HG02623 (cell line): ENCODE measurements at regions not wholly inside any gene's neighbourhood (a gene's known extent, or its start where the extent isn't known, plus 50 kb on each side); places are given as distances from the start of the nearest gene placed in this dataset.
"Not testable (repeated sequence)": the region's sequence is repeated elsewhere in the genome, so short reads cannot be mapped to it uniquely, and the experiment has no call there.

Experiments
- ATAC-seq: cut with Tn5 transposase; IDR thresholded peaks from one replicate; pipeline ENCODE4 v1.9.1; 2021; ENCODE audit warnings: moderate library complexity; ENCODE audit not compliant: unreplicated experiment

DNA sequence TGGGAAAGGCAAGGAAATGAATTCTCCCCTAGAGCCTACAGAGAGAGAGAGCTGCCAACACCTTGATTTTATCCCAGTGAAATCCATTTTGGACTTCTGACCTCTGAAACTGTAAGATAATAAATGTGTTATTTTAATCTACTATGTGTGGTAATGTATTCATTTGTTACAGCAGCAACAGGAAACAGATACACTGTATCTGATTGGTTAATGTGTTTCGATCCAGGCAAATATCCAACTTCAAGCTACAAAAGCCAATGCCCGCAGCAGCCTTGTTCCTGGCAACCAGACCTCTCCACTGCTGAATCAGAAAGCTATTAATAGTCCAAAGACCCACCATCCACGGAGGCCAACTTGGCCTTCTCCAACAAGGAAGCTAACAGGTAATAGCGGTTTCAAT, 318.1 kb downstream of the PTTG2 start:
- ATAC-seq, result no peak

DNA sequence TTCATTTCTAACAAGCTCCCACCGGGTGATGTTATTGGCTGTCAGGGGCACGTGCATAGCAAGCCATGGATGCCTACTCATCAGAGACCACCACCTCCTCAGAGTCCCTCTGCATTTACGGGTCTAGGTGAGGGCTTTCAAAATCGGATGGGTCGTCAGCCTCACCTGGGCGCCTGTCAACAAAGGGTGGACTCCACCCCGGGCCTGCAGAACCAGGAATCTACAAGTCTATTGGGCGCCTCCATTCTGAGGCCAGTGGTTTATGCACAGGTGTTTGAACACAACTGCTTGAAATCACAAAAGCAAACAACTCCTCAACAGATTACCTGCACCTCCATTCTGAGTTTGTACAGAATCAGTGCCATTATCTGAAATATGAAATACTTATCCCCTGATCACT, 318.9 kb downstream of the PTTG2 start:
- no peak for ATAC-seq

DNA sequence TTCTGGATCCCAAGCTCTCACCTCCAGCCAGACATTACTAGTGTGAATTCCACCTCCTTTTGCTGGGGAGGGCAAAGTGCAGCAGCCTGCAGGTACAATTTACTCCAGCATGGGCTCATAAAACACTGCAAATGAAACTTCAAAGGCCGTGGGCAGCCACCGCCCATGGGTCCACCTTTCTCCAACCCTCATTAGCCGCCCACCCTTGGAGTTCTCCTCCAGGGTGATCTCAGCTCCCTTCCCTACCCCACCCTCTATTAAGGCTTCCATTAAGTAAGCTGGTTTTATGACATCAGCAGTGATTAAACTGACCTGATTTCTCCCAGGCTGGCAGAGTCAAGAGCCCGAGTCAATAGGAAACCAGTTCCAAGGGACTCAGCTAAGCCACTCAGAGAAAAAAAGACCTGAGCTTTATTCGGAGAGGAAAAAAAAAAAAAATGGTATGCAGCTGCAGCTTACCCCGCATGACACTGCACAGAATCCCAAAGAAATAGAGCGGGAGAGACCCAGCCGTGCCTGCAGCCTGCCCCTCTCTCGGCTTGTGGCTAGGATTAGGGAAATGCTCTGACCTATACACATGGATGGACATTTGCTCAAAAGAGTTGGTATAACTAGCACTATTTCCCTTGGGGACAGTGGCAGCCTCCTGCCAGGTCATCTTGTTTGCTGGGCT, 319.6 kb downstream of the PTTG2 start:
- no peak for ATAC-seq

DNA sequence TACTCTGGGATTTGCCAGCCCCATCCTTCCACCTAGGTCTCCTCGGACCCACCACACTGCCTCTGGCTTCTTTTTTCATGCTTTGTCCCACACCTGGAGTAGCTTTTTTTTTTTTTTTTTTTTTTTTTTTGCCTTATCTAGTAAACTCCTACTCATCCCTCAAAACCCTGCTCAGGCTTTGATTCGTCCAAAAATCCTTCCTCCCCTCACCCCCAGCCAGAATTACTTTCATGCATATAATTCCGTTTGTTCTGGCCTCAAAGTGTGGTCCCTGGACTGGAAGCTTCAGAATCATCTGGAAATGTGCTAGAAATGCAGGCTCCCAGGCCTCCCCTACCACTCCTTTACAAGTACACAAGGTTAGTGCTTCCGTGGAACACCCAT, 320.1 kb downstream of the PTTG2 start:
- no peak for ATAC-seq

DNA sequence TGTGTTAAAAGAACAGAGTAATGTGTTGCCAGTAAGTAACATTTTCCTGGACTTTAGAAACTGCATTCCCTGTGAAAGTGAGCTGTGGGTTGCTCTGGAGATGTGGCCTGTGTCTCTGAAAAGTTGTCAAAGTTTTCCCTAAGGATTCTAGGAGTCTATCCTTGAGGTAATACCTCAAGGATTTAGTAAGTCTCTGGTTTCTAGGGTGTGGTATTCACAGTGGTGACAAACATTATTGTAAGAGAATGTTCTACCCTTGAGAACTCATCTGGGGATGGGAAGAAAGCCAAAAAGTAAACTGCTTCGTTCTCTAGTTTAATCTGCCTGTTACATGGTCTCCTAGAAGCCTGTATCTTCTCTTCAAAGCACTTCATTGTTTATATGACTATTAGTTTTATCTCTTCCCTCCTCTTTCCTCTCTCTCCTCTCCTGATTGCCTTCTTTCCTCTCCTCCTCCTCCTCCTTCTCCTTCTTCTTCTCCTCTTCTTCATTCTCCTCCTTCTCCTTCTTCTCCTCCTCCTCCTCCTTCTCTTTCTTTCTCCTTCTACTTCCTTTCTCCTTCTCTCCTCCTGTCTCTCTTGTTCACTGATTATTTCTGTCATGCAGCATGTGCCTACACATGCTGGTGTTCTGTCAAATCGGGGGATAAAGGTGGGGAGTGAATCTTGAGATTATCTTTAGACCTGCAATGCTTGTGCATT, 321.3 kb downstream of the PTTG2 start:
- no peak for ATAC-seq

DNA sequence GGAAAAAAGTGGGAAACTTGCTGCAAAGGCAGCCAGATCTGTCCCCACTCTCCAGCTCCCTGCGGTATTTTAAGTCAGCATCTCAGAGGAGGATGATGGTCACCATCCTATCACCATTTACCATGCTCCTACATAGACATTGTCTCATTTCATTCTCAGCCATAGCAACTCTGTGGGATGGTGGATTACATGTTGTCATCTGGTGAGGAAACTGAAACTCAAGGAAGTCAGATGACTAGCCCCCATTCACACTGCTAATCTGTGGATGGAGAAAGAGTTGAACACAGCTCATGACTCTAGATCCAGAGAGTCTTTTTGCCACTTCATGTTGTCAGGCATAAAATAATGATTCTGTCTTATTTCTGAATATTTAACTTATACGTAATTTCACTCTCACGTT, 323.5 kb downstream of the PTTG2 start:
- no peak for ATAC-seq

DNA sequence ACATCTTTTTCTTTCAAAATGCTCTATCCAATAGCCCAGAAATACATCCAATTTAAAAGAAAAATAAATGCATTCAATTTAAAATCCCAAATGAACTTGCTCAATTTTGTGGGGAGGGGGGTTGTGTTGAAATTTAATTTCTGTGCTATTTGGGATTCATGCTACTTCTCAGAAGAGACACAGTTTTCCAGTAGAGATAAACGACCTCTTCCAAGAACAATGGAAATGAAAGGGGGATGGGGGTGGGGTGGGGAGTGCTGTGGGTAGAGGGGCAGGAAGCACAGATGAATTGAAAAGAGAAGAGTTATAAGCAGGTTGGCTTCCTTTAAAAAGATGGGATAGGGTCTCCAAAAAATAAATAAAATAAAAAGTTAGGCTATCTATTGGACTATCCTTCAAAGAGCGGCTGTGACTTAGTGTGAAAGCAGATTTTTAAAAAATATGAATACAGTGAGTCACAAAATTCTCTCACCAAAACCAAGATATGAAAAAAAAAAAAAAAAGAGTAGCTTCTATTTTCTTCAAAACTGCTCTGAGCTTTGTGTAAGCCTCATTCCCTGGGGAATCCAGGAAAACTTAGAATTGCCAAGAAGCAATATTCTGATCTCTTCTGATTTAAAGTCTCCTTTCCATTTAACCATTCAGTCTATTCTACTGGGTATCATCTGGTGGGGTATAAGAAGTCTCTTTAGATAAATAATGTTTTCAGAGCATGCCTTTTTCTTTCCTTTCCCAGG, 324.3 kb downstream of the PTTG2 start:
- no peak for ATAC-seq

DNA sequence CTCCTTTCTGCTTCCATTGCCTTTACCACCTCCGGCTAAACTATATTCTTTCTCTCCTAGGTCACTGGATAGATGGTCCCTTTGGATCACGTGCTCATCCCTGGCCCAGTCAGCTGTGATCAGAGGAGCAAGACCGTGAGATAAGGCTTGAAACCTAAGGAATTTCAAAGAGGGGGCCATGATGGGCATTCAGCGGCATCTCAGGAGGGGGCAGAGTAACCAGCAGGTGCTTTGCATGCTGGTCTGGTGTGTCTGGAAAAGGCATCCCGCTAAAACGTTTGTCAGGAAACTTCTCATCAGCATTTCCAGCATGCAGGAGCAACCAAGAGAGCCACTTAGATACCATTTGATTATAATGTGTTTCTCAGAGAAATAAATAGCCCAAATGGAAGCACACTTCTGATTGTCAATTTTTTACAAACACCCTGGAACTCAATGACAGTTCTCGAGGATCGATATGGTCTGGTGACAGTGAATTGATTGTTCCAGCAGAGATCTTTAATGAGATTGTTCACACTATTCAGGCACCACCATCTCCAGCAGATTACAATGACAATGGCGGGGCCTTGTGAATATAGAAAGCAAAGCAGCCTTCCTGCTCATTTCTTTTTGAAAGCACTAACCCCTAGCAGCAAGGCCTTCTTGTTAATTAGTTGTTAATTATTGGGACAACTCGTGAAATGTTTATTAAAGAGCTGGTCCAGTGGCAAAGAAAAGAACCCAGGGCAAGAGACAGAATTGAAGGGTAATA, 327.1 kb downstream of the PTTG2 start:
- no peak for ATAC-seq

DNA sequence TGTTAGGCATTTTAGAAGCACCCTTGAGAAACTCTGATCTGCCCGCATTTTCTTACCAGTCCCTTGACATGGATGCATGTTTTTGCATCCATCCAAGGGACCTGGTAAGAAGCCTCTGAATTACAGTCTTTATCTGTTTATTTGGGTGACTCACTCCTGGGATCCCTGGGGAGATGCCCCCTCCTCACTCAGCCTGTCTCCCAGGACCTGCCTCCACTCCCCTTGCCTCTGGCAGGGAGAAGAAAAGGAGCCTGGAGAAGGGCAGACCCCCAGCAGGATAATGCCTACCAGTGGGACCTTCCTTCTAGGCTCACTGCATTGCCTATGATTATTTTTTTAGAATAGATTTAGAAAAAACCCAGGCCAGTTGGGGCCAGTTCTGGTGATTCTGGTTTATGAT, 329.4 kb downstream of the PTTG2 start:
- no peak for ATAC-seq

DNA sequence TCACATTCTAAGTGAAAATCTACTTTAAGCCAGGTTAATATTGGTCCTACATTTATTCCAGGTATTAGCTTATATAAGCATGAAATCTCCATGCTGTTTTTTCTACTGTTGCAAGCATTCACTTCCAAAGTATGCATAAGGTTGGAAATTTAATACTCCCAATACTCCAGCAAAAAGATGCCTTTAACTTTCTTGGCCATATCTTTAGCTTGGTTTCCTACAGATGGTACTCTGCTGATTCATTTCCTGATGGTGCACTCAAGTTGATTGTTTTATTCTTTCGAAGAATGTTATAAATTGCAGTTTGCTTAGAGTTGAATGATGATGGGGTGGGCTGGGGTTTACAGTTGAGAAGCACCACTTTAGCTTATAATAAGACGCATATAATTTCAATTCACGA, 330.2 kb downstream of the PTTG2 start:
- ATAC-seq, result no peak

DNA sequence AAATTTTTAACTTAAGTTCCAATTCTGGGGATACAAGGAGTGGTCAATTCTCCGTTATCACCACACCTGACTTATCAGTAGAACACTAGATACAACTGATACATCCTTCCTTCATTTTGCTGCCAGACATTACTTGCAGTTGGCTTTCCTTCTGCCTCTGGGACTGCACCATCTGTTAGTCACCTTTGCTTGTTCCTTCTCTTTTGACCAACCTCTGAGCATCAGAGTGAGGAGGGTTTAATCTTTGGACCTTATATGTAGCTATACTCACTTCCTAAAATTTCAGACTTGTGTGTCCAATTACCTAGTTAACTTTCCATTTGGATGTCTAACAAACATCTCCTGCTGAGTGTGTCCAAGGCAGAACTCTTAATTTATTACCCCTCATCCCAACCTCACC, 330.7 kb downstream of the PTTG2 start:
- ATAC-seq, result no peak

DNA sequence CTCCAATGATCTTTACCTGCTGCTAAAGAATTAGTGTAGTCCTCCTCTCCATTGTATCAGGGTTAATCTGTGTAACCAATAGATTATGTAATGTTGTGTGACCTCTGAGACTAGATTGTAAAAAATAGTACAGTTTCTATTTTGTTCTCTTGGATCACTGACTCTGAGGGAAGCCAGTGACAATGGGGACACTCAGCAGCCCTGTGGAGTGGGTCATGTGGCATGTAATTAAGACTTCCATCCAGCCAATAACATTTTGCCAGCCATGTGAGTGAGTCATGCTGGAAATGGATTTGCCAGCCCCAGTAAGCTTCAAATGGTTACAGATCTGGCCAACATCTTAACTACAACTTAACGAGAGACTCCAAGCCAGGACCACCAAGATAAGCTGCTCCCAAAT, 332.3 kb downstream of the PTTG2 start:
- ATAC-seq, result no peak

DNA sequence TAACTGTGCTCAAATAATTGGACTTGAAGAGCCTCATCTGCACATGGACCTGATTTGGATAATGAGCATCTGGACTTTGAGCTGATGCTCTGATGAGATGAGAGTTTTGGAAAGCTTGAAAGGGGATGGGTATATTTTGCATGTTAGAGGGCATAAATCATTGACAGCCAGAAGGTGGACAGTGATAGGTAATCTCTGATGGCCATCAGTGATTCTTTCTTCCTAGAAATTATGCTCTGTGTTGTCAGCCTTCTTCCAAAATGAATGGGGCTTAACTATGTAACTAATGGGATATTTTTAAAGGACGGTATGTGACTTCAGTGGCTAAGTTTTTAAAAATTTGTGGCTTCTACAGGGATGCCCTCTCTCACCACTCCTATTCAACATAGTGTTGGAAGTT, 334.0 kb downstream of the PTTG2 start:
- ATAC-seq, result no peak

DNA sequence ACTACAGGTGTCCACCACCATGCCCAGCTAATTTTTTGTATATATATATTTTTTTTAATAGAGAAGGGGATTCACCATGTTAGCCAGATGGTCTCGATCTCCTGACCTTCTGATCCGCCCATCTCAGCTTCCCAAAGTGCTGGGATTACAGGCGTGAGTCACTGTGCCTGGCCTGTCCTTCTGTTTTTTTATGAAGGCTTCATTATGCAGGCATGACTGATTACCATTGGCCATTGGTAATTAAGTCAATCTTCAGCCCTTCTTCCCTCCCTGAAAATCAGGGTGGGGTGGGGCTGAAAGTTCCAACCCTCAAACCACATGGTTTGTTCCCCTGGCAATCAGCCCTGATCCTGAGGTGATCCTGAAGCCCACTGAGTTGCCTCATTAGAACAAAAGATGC, 336.9 kb downstream of the PTTG2 start:
- ATAC-seq, result no peak

DNA sequence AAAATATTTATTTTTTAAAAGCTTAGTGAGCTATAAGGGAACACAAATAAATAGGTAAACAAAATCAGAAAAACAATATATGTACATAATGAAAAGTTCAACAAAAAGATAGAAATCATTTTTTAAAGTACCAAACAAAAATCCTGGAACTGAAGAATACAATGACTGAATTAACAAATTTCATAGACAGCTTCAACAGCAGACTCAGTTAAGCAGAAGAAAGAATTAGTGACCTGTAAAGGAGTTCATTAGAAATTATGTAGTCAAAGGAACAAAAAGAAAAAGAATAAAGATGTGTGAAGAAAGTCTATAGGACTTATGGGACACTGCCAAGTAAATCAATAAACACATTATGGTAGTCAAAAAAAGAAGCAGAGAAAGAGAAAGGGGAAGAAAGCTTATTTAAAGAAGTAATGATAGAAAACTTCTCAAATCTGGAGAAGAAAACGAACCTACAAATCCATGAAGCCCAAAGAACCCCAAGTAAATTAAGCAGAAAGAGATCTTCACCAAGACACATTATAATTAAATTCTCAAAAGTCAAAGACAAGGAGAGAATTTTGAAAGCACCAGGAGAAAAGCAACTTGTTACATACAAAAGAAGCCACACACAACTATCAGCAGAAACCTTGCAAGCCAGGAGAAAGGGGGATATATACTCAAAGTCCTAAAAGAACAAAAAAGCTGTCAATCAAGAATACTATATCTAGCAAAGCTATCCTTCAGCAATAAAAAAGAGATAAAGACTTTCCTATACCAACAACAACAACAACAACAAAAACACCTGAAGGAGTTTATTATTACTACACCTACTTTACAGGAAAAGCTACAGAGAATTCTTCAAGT, 338.9 kb downstream of the PTTG2 start:
- ATAC-seq, result no peak

DNA sequence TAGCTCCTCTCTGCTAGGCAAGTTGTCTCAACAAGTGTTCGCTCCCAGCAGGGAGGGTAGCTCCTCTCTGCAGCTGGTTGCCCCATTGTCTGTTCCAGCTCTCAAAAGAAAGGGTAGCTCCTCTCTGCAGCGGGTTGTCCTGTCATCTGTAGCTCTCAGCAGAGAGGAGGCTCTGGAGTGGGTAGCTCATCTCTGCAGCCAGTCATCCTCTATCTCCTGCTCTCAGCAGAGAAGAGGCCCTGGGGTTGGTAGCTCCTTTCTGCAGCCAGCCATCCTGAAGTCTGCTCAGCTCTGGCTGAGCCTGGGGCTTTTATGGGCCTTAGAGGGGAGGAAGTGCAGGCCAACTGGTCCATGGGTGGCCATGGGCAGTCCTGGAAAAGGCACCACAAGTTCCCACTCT, 342.7 kb downstream of the PTTG2 start:
- no peak for ATAC-seq

DNA sequence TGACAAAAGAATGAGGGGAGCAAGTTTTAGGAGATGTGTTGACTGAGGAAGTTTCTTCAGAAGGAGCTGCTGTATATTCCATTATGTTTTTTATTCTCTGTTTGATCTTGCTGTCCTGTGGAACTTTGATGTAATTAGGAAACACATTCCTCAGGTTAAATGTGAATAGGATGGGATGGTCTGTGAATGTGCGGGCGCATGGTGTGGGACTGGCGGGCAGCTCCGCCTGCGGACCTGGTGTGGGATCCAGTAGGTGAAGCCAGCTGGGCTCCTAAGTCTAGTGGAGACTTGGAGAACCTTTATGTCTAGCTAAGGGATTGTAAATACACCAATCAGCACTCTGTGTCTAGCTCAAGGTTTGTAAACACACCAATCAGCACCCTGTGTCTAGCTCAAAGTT, 344.3 kb downstream of the PTTG2 start:
- not testable (repeated sequence) for ATAC-seq

DNA sequence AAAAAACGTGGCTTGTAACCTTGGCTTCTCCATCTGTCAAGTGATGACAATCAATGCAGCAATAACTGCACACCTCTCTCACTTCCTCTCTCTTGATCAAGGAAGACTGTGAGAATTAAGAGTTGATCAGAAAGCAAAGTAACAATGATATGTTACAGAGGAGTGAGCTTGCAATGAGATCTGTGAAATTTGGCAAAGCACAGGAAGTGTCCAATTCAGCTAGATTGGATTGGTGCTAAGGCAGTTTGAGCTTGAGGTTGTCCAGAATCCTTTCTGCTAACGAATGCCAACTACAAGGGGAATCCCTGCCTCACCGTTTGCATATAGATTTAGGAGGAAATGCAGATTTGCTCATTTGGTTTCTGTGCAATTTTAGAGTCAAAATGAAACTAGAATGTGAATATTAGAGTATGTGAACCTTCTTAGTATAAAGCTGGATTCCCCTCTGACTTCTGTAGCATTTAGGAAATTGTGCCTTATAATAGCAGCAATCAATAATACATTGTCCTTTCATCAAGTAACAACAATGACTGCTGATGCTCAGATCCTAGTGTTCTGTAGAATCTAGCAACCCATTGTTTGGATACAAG, 346.4 kb downstream of the PTTG2 start:
- peak; percentile 51 for ATAC-seq

DNA sequence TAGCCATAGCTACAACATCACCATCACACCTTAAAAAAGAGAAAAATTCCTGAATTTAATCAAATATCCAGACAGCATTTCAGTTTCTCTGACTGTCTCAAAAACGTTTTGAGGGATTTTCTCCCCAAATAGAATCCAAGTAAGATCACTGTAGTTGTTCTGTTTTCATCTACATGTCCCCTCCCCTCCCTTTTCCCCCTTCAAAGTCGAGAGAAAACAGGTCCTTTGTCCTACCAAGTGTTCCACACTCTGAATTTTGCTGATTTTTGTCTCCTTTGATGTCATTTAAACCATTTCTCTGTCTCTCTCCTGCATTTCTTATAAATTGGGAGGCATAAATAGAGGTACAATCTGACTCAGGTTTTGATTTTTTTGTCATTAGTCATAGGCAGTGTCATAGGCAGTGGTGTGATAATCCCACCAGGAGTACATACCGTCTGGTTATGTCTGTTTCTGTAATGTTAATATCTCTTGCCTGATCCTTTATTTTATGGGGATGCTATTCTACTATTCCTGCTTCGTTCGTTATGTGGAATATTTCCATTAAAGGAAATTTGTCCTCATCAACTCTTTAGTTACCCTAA, 348.6 kb downstream of the PTTG2 start:
- no peak for ATAC-seq

DNA sequence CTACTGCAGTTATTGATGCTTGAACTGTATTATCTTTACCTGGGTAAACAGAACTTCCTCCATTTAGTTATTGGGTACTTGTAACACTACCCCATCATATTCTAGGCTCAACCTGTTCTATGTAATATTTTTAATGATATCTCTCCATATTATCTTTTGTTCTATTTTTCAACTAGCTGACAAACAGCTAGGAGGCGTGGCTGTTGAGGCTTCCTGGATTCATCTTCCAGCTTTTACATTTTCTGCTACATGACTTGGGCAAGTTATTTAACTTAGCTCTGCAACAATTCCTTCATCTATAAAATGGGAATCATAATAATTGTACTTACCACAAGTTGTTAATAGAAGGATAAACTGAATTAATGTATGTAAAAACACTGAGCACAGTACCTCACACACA, 349.3 kb downstream of the PTTG2 start:
- ATAC-seq, result no peak
